GM19452 (cell line): ENCODE measurements at regions not wholly inside any gene's neighbourhood (a gene's known extent, or its start where the extent isn't known, plus 50 kb on each side); places are given as distances from the start of the nearest gene placed in this dataset.
"Not testable (repeated sequence)": the region's sequence is repeated elsewhere in the genome, so short reads cannot be mapped to it uniquely, and the experiment has no call there.

Experiments used
- ATAC-seq: cut with Tn5 transposase; IDR thresholded peaks from one replicate; pipeline ENCODE4 v1.9.1; 2021; ENCODE audit not compliant: unreplicated experiment

GRCh38 chr4:164287173-164287572 is 466.8 kb upstream of the SMIM31 start:
- ATAC-seq = no peak

GRCh38 chr4:164288578-164288977 is 465.4 kb upstream of the SMIM31 start:
- no peak for ATAC-seq

GRCh38 chr4:164293203-164293602 is 460.7 kb upstream of the SMIM31 start:
- ATAC-seq = no peak

GRCh38 chr4:164293743-164294142 is 460.2 kb upstream of the SMIM31 start:
- no peak for ATAC-seq

- no peak for ATAC-seq
Observed at GRCh38 chr4:164301430-164301829, 452.5 kb upstream of the SMIM31 start.

- ATAC-seq = no peak
Observed at GRCh38 chr4:164304101-164304639, 449.8 kb upstream of the SMIM31 start.

GRCh38 chr4:164304861-164305260 is 449.1 kb upstream of the SMIM31 start:
- ATAC-seq = no peak

GRCh38 chr4:164307262-164307661 is 446.7 kb upstream of the SMIM31 start:
- no peak for ATAC-seq

GRCh38 chr4:164312671-164313070 is 441.3 kb upstream of the SMIM31 start:
- ATAC-seq = no peak

- ATAC-seq = no peak
Observed at GRCh38 chr4:164313853-164314252, 440.1 kb upstream of the SMIM31 start.

GRCh38 chr4:164318350-164318749 is 435.6 kb upstream of the SMIM31 start:
- no peak for ATAC-seq

GRCh38 chr4:164319688-164320087 is 434.2 kb upstream of the SMIM31 start:
- ATAC-seq = no peak

GRCh38 chr4:164320847-164321246 is 433.1 kb upstream of the SMIM31 start:
- ATAC-seq = no peak

- ATAC-seq = no peak
Observed at GRCh38 chr4:164326056-164326455, 427.9 kb upstream of the SMIM31 start.

- ATAC-seq = no peak
Observed at GRCh38 chr4:164337219-164337944, 416.5 kb upstream of the SMIM31 start.

GRCh38 chr4:164343472-164343976 is 410.4 kb upstream of the SMIM31 start:
- ATAC-seq = no peak

- ATAC-seq = no peak
Observed at GRCh38 chr4:164345756-164346155, 408.2 kb upstream of the SMIM31 start.

- ATAC-seq = no peak
Observed at GRCh38 chr4:164350061-164350460, 403.9 kb upstream of the SMIM31 start.

- ATAC-seq = not testable (repeated sequence)
Observed at GRCh38 chr4:164350716-164351115, 403.2 kb upstream of the SMIM31 start.

GRCh38 chr4:164357957-164358356 is 396.0 kb upstream of the SMIM31 start:
- ATAC-seq = no peak

- no peak for ATAC-seq
Observed at GRCh38 chr4:164358400-164358799, 395.5 kb upstream of the SMIM31 start.

- ATAC-seq = no peak
Observed at GRCh38 chr4:164359881-164360280, 394.1 kb upstream of the SMIM31 start.

GRCh38 chr4:164368894-164369293 is 385.0 kb upstream of the SMIM31 start:
- no peak for ATAC-seq
